Esophagus squamous epithelium (tissue), 5 donors: ENCODE measurements at regions not wholly inside any gene's neighbourhood (a gene's known extent, or its start where the extent isn't known, plus 50 kb on each side); places are given as distances from the start of the nearest gene placed in this dataset.

Experiments used
- DNase-seq: peaks from one replicate; lab custom pipeline; 2025; lab: John Stamatoyannopoulos, UW
- H3K27ac ChIP-seq, 4 donors: fragments of 200-600 bp; sonication (generic); one replicate each; pipeline ENCODE4 v1.5.1; 2016 to 2019; ENCODE audit warnings: mild to moderate bottlenecking in 1 of 4
- H3K27me3 ChIP-seq, 4 donors: fragments of 200-600 bp; sonication (generic); 1 replicate in 3 of 4; 2 replicates in 1 of 4; pipeline versions ENCODE4 v1.5.1 to v1.6.0; 2017 to 2021; ENCODE audit warnings: antibody characterized with exemption in 1 of 4
- H3K36me3 ChIP-seq, 3 donors: fragments of 200-600 bp; sonication (generic); one replicate each; pipeline ENCODE4 v1.5.1; 2016 to 2019
- H3K4me1 ChIP-seq, 3 donors: fragments of 200-600 bp; sonication (generic); one replicate each; pipeline ENCODE4 v1.5.1; 2017 to 2019
- H3K4me3 ChIP-seq, 4 donors: fragments of 200-600 bp; sonication (generic); 1 replicate in 3 of 4; 2 replicates in 1 of 4; pipeline ENCODE4 v1.5.1; 2016 to 2019; ENCODE audit warnings: mild to moderate bottlenecking in 2 of 4, moderate library complexity in 1 of 4
- H3K9me3 ChIP-seq, 3 donors: fragments of 200-600 bp; sonication (generic); one replicate each; pipeline ENCODE4 v1.5.1; 2016 to 2019
- POLR2A ChIP-seq, 4 donors: fragments of 450-650 bp; IDR thresholded peaks; one replicate each; pipeline ENCODE4 v1.6.1; 2017; ENCODE audit warnings: antibody characterized with exemption in 4 of 4, mild to moderate bottlenecking in 4 of 4, moderate library complexity in 3 of 4
- WGBS, 2 donors: methylation state at CpG; one replicate each; pipeline ENCODE4 v1.1.5; 2018; 5-methylcytosine and 5-hydroxymethylcytosine counted together
- intact Hi-C: fragments of 100-400 bp; cut with DNase I; formaldehyde crosslinking; loops from one replicate; pipeline ENCODE4 v1.15.0; 2022
- TF ChIP-seq, protein P1 (sequence below), 6 experiments: fragments of 450-650 bp in 4 of 6; fragments of 200-600 bp in 2 of 6; sonication (generic) in 2 of 6; IDR thresholded peaks; one replicate each; pipeline ENCODE4 v1.5.1; 2016 to 2019; ENCODE audit warnings: antibody characterized with exemption in 6 of 6, mild to moderate bottlenecking in 4 of 6, moderate library complexity in 4 of 6
- donor health status: DM: yes; HTN: yes; CAD: no.

DNA sequence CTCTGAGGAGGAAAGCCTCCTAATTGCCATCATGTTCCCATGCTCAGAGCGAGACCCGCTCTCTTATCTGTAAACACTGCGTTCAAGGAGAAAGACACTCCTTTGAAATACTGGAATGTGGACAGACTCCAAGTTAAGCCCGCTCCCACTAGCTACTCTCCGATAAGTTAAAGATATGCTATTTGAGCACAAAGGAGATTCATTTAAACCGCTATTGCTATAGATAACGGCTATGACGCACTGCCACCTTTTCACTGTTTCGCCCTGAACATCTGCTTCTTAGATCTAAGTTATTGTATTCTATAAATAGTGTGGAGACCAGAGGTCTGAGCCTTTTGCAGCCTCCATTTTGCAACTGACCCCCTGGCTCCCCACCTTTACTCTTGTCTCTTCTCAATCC is 82.3 kb downstream of the GPX5 start:
- H3K27me3 ChIP-seq, result peaks cover 0 to 69% (median 0%) of the 10 kb centered on the region in 4 donors
- TF ChIP-seq, protein P1, sequence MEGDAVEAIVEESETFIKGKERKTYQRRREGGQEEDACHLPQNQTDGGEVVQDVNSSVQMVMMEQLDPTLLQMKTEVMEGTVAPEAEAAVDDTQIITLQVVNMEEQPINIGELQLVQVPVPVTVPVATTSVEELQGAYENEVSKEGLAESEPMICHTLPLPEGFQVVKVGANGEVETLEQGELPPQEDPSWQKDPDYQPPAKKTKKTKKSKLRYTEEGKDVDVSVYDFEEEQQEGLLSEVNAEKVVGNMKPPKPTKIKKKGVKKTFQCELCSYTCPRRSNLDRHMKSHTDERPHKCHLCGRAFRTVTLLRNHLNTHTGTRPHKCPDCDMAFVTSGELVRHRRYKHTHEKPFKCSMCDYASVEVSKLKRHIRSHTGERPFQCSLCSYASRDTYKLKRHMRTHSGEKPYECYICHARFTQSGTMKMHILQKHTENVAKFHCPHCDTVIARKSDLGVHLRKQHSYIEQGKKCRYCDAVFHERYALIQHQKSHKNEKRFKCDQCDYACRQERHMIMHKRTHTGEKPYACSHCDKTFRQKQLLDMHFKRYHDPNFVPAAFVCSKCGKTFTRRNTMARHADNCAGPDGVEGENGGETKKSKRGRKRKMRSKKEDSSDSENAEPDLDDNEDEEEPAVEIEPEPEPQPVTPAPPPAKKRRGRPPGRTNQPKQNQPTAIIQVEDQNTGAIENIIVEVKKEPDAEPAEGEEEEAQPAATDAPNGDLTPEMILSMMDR (IDR thresholded peaks at IDR 0.05), result no peak
- no peak for TF ChIP-seq POLR2A (IDR thresholded peaks at IDR 0.05)
- no peaks in the 10 kb centered on the region for H3K9me3 ChIP-seq
- intact Hi-C loops, result no loop called here
- no peak overlapping the region for H3K27ac ChIP-seq
- peaks cover 0 to 3% (median 0%) of the 10 kb centered on the region in 3 donors for H3K4me1 ChIP-seq
- 59 to 63% methylated on average over 8 to 9 of the region's 9 CpGs for WGBS, 2 donors
- no peak overlapping the region for H3K4me3 ChIP-seq
- no peak for DNase-seq
- H3K36me3 ChIP-seq, result no peaks in the 10 kb centered on the region

DNA sequence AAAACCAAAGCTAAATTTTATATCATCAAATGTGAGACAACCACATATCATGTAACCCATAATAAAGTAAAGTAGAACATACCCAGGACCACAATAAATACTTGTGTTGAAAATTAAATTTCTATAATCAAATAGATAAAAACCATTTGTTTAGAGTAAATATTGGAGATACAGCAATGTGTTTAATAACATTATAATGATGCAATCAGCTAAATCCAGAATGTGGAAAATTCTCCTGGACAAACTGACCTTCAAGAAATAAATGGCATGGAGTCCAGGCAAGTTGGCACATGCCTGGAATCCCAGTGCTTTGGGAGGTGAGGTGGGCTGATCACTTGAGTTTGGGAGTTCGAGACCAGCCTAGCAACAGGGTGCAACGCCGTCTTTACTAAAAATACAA is 84.0 kb downstream of the GPX5 start:
- Histone ChIP-seq H3K9me3 (no peaks in the 10 kb centered on the region), H3K27me3 (peaks cover 0 to 79% (median 0%) of the 10 kb centered on the region in 4 donors), H3K27ac (no peak overlapping the region), H3K4me1 (peaks cover 0 to 3% (median 0%) of the 10 kb centered on the region in 3 donors), H3K36me3 (no peaks in the 10 kb centered on the region), H3K4me3 (no peak overlapping the region)
- TF ChIP-seq POLR2A (IDR thresholded peaks at IDR 0.05), result no peak
- TF ChIP-seq, protein P1 (IDR thresholded peaks at IDR 0.05), result no peak
- no peak for DNase-seq
- WGBS, 2 donors, result 86 to 87% methylated on average over 3 of the region's 3 CpGs
- intact Hi-C loops, result no loop called here

DNA sequence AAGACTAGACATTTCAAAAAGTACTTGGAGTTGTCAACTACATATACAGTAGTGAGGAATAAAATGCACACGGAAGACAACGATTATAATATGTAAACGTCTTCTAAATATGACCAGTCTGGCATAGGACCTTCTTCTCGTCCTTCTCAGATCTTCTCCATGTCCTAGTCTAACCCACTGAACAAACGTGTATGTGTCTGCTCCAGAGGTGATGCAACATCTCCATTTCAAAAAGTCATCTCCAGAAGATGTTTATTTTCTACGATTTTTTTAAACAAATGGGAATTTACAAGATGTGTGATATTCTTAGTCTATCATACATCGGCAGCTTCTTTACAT is 89.9 kb downstream of the GPX5 start:
- WGBS, 2 donors, result 69 to 70% methylated on average over 7 of the region's 7 CpGs
- intact Hi-C loops, result no loop called here
- Histone ChIP-seq H3K4me1 (no peaks in the 10 kb centered on the region), H3K36me3 (no peaks in the 10 kb centered on the region), H3K9me3 (no peaks in the 10 kb centered on the region), H3K4me3 (no peak overlapping the region), H3K27ac (no peak overlapping the region), H3K27me3 (peaks cover 0 to 82% (median 0%) of the 10 kb centered on the region in 4 donors)
- no peak for DNase-seq
- TF ChIP-seq POLR2A (IDR thresholded peaks at IDR 0.05), result no peak
- TF ChIP-seq, protein P1 (IDR thresholded peaks at IDR 0.05), result no peak

DNA sequence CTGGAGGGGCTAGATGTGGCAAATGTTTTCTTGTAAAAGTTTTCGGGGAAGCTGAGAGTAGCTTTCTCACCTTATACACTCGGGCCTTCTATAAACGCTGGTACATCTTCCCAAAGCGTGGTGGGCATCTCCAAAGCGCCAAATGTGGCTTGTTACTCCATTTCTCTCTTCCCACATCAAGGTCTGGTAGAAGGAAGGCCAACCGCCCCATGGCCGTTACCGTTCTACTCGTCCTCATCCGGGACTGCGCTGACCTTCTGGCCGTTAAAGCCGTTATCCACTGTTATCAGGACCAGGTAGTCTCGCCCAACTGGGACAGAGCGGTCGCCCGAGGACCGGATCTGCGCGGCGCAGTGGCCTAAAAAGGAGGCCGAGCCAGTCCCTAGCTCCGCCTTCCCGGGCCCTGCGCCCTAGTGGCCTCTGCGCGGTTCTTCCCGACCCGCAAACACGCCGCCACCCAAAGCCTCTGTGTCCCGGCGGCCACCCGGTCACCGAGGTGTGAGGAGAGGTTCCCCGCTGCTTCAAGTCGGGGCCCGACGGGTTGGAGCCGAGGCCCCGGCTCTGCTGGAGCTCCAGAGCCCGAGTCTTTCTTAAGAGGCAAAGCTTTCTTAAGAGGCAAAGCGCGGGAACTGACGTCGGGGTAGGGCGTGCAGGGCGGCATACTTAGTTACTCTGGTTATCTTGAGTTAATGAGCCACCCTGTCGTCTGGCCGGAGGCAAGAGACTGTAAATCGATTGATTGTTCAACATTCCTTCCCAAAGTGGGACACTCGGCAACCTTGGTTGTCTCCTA is 90.5 kb downstream of the GPX5 start:
- WGBS, 2 donors, result 48 to 58% methylated on average over 19 to 31 of the region's 52 CpGs

More for the DNA sequence above, 90.5 kb downstream of the GPX5 start:
- no peaks in the 10 kb centered on the region for H3K4me1 ChIP-seq
- no peak for DNase-seq
- H3K27ac ChIP-seq, result no peak overlapping the region
- intact Hi-C loops, result no loop called here
- no peak overlapping the region for H3K4me3 ChIP-seq
- peaks cover 0 to 83% (median 0%) of the 10 kb centered on the region in 4 donors for H3K27me3 ChIP-seq
- TF ChIP-seq POLR2A (IDR thresholded peaks at IDR 0.05), result no peak
- TF ChIP-seq, protein P1 (IDR thresholded peaks at IDR 0.05), result no peak
- no peaks in the 10 kb centered on the region for H3K36me3 ChIP-seq
- H3K9me3 ChIP-seq, result no peaks in the 10 kb centered on the region
